Effector memory CD4-positive, alpha-beta T cell (primary cell): ENCODE measurements at regions not wholly inside any gene's neighbourhood (a gene's known extent, or its start where the extent isn't known, plus 50 kb on each side); places are given as distances from the start of the nearest gene placed in this dataset.

ENCODE experiments used
- DNase-seq, 3 donors: peaks; one replicate each; pipeline ENCODE4 v3.0.0-alpha.2; 2020
- H3K27ac ChIP-seq: 2 replicates; pipeline ENCODE4 v1.7.0; 2013; ENCODE audit warnings: mild to moderate bottlenecking, low read length, moderate library complexity; ENCODE audit not compliant: insufficient read depth, poor library complexity, severe bottlenecking
- H3K27me3 ChIP-seq: replicated peaks from 2 replicates; pipeline ENCODE4 v1.7.0; 2013; ENCODE audit warnings: mild to moderate bottlenecking, low read length; ENCODE audit not compliant: insufficient read depth, control insufficient read depth, poor library complexity, severe bottlenecking
- H3K36me3 ChIP-seq: 2 replicates; pipeline ENCODE4 v1.7.0; 2013; ENCODE audit warnings: mild to moderate bottlenecking, low read length, moderate library complexity; ENCODE audit not compliant: control insufficient read depth, insufficient read depth
- H3K4me1 ChIP-seq: 2 replicates; pipeline ENCODE4 v1.7.0; 2013; ENCODE audit warnings: low read length, mild to moderate bottlenecking; ENCODE audit not compliant: control insufficient read depth, insufficient read depth, poor library complexity, severe bottlenecking
- H3K4me3 ChIP-seq: 2 replicates; pipeline ENCODE4 v1.7.0; 2013; ENCODE audit warnings: low read length, low read depth, mild to moderate bottlenecking; ENCODE audit not compliant: insufficient read depth, poor library complexity, severe bottlenecking
- H3K9me3 ChIP-seq: 2 replicates; pipeline ENCODE4 v1.7.0; 2013; ENCODE audit warnings: mild to moderate bottlenecking, low read length, moderate library complexity; ENCODE audit not compliant: control insufficient read depth

DNA sequence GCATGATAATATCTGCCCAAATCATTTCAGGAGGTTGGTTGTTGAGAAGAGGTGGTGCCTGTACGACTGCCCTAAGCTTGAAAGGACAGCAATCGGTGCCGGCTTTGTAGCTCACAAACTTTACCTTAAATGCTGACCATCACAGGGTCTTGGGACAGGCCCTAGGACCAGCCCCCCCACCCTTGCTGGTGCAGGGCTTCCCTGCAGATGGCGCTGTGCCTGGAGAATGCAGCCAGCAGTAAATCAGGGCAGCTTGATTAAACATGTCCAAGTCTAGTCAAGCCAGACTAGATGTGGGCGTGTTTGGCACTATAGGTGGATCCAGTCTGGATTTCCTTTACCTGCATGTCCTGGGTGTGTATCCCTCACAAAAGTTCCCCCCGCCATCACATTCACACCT is 135.5 kb upstream of the CRHR1 start:
- no peak overlapping the region for H3K27ac ChIP-seq
- no peak for DNase-seq
- H3K27me3 ChIP-seq, result no peaks in the 10 kb centered on the region
- H3K4me3 ChIP-seq, result no peak overlapping the region
- H3K9me3 ChIP-seq, result no peaks in the 10 kb centered on the region
- no peaks in the 10 kb centered on the region for H3K36me3 ChIP-seq
- peaks cover 6% of the 10 kb centered on the region for H3K4me1 ChIP-seq

DNA sequence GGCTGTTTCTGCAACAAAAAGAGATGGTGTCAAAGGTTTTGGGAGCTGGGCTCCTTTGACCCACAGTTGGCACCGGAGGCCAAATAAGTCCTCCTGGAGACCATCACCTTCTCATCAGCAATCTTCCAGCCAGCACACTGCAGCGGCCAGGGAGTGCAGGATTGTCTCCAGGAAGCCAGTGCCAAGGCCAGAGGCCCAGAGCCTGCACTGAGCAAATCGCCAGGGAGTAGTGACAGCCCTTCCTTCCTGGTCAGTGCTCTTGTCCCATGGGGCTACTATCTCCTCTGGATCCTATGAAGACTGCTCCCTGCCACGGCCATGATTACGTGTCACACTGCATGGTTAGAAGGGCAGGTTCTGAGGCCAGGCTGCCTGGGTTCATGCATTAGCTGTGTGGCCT is 134.3 kb upstream of the CRHR1 start:
- H3K27ac ChIP-seq, result no peak overlapping the region
- no peaks in the 10 kb centered on the region for H3K36me3 ChIP-seq
- H3K27me3 ChIP-seq, result no peaks in the 10 kb centered on the region
- peaks cover 6% of the 10 kb centered on the region for H3K4me1 ChIP-seq
- H3K9me3 ChIP-seq, result no peaks in the 10 kb centered on the region
- no peak for DNase-seq
- H3K4me3 ChIP-seq, result no peak overlapping the region

DNA sequence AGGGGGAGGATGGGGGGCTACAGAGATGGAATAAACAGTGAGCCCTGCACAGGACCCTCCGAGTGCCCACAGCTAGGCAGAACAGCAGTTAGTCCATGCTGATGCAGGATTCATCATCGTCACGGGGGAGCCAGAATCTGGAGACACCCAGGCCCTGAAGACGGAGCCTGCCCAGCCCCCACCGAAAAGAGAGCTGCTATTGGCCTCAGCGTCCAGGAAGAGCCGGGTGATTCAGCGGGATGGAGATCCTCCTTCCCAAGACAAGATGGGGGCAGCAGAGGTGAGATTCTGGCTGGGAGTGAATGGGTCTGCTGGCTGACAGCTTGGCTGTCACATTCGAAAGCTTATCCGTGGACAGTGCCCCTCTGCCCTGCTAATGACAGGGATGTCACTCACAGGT is 133.6 kb upstream of the CRHR1 start:
- H3K27me3 ChIP-seq, result no peaks in the 10 kb centered on the region

DNA sequence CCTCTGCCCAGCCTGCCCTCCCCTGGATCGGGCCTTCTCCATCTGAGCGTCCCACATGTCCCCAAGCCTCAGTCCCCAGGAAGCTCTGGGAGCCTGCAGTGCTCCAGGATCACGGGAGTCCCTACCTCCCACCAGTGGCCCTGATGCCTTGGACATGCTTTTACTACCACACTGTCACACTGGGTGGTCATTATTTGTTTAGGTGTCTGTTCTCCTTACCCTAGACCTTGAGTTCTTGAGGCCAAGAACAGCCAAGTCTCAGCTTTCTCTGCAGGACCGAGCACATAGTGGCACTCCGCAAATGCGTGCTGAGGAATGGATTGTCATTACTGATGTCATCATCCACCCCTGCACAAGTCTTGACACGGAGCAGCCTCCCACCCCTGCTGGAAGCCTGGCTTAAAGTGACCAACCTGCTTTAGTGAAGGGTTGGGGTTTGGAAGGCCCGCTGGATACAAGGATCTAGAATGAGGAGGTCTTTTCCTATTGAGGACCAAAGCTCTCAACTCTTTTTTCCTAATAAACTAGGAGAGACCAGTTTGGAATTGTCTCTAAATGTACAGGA is 132.9 kb upstream of the CRHR1 start:
- Histone ChIP-seq H3K36me3 (no peaks in the 10 kb centered on the region), H3K4me3 (no peak overlapping the region), H3K27ac (no peak overlapping the region), H3K27me3 (no peaks in the 10 kb centered on the region), H3K4me1 (peaks cover 3% of the 10 kb centered on the region), H3K9me3 (no peaks in the 10 kb centered on the region)
- DNase-seq, result no peak

More for the DNA sequence above, 133.6 kb upstream of the CRHR1 start:
- Histone ChIP-seq H3K4me1 (peaks cover 6% of the 10 kb centered on the region), H3K27ac (no peak overlapping the region), H3K9me3 (no peaks in the 10 kb centered on the region), H3K4me3 (no peak overlapping the region), H3K36me3 (no peaks in the 10 kb centered on the region)
- no peak for DNase-seq

DNA sequence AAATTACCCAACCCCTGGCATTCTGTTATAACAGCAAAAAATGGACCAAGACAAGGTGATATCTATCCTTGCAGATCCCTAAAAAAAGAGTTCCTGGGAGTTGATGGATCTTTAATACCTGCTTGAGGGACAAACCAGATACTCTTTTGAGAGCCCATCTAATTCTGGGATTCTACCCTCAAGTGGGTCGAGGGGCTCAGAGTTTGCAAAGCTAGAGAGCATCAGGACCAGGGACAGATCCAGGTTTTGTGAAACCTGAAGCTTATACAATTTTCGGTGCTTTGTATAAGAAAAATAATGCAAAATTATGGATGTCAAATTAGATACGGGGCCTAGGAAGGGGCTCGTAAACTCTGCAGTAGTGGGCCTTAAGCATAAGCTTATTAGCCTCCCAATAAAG is 130.5 kb upstream of the CRHR1 start:
- Histone ChIP-seq H3K27me3 (no peaks in the 10 kb centered on the region), H3K27ac (no peak overlapping the region), H3K9me3 (no peaks in the 10 kb centered on the region), H3K4me3 (no peak overlapping the region), H3K4me1 (no peaks in the 10 kb centered on the region), H3K36me3 (no peaks in the 10 kb centered on the region)
- DNase-seq, result no peak

DNA sequence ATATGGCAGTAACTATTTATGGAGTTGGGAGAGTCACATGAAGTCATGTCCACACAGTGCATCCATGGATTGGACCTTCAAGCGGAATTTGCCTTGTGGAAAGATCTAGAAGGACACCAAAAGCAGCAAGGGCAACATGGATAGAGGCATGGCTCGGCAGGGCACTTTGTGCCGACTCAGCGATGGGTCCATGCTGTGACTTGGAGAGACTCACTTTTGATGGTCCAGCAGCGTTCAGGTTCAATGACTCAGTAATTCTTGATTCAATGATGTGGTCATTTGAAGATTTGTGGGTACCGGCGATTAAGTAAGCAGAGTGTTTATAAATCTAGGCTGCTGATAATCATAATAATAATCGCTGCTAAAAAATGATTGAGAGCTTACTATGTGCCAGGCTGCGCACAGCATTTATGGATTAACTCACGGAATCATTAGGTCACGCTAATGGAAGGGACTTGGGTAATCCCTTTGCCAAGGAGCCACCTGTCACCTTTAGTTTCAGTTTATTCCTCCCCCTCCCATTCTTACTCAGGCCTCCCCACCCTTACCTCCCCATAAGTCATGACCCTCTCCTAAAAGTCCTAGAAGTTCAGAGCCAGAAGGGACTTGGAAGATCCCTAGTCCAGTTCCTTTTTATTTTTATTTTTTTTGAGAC is 127.5 kb upstream of the CRHR1 start:
- Histone ChIP-seq H3K4me3 (no peak overlapping the region), H3K27ac (no peak overlapping the region), H3K9me3 (no peaks in the 10 kb centered on the region), H3K4me1 (no peaks in the 10 kb centered on the region), H3K36me3 (no peaks in the 10 kb centered on the region), H3K27me3 (no peaks in the 10 kb centered on the region)
- DNase-seq, result no peak

DNA sequence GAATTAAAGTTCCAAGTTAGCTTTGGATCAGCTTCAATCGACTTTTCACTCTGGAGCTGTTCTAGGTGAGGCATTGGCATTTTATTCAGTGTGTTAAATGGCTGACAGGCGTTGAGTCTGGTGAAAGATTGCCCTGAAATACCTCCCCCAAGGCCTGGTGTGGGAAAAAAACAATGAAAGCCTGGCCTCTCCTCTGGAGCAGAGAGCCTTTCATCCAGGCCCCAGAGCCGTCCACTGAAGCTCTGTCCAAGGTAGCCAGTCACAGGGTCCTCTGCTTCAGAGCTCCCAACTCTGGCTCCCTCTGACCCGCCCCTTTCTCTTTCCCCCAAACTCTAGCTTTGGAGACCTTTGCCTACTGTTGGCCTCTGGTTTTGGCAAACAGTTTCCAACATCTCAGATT is 123.6 kb upstream of the CRHR1 start:
- Histone ChIP-seq H3K27ac (no peak overlapping the region), H3K27me3 (no peaks in the 10 kb centered on the region), H3K4me3 (no peak overlapping the region), H3K4me1 (no peaks in the 10 kb centered on the region), H3K36me3 (no peaks in the 10 kb centered on the region), H3K9me3 (no peaks in the 10 kb centered on the region)
- no peak for DNase-seq

DNA sequence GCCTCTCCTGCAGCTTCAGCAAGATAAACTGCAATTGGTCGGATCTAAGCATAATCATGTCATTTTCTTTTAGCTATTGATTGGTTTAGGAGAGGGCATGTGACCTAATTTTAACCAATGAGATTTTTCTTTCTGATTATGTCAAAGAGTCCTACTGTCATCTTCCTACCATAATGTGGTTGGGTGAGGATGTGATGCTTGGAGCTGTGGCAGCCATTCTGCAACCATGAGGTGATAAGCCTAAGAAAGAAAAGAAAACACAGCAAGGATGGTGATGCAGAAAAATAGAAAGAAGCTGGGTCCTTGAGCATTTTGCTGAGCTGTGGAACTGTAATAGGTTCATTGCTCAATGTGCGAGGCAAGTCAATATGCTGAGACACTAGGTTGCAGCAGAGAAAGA is 121.7 kb upstream of the CRHR1 start:
- no peaks in the 10 kb centered on the region for H3K4me1 ChIP-seq
- no peak overlapping the region for H3K27ac ChIP-seq
- H3K4me3 ChIP-seq, result no peak overlapping the region
- no peaks in the 10 kb centered on the region for H3K36me3 ChIP-seq
- H3K27me3 ChIP-seq, result no peaks in the 10 kb centered on the region
- no peaks in the 10 kb centered on the region for H3K9me3 ChIP-seq
- no peak for DNase-seq

DNA sequence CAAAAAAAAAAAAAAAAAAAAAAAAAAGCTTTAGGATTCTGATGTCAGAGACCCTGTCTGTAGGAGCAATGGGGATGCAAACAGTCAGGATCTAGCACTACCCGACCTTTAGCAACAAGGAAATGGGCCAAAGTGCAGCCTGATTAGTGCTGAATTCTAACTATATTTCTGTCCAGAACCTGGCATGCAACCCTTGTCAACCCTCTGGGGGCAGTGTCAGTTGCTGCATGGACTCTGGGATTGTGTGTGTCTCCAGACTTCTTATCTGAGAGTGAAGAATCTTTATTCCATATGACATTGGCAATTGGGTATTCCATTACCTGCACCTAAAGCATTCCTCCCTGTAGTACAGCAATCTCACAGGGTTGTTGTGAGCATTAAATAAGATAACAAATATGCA is 120.3 kb upstream of the CRHR1 start:
- H3K27me3 ChIP-seq, result no peaks in the 10 kb centered on the region
- no peak overlapping the region for H3K27ac ChIP-seq
- H3K9me3 ChIP-seq, result no peaks in the 10 kb centered on the region
- no peak for DNase-seq
- no peaks in the 10 kb centered on the region for H3K36me3 ChIP-seq
- no peaks in the 10 kb centered on the region for H3K4me1 ChIP-seq
- H3K4me3 ChIP-seq, result no peak overlapping the region

DNA sequence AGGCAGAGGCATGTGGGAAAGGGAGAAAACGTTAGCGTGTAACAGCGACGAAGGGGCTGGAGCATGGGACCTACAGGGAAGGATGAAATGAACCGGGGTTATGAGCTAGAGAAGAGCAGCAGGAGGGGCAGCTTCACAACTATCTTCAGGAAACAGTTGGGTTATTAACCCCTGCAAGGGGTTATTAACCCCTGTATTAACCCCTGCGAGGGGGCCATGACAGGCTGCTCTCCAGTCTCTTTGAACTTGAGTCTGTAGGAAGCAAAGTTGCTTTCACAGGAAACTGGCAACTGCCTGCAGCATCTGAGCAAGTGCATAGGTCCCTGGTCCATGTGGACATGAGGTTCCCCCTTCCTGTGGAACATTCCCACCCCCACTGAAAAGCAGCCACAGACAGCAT is 119.2 kb upstream of the CRHR1 start:
- Histone ChIP-seq H3K9me3 (no peaks in the 10 kb centered on the region), H3K36me3 (no peaks in the 10 kb centered on the region), H3K27me3 (no peaks in the 10 kb centered on the region)

More for the DNA sequence above, 119.2 kb upstream of the CRHR1 start:
- no peak overlapping the region for H3K27ac ChIP-seq
- no peak overlapping the region for H3K4me3 ChIP-seq
- no peak for DNase-seq
- no peaks in the 10 kb centered on the region for H3K4me1 ChIP-seq
